NCI-H1092 (cell line): ENCODE measurements at regions not wholly inside any gene's neighbourhood (a gene's known extent, or its start where the extent isn't known, plus 50 kb on each side); places are given as distances from the start of the nearest gene placed in this dataset.

Experiments
- DNase-seq: peaks from one replicate; lab custom pipeline; 2025; lab: John Stamatoyannopoulos, UW

GRCh38 chr1:188877668-188878067, 1600.0 kb downstream of the BRINP3 start:
- DNase-seq: no peak

GRCh38 chr1:188888386-188888785, 1589.3 kb downstream of the BRINP3 start:
- DNase-seq: no peak

GRCh38 chr1:188889166-188889565, 1588.5 kb downstream of the BRINP3 start:
- DNase-seq: no peak

DNA sequence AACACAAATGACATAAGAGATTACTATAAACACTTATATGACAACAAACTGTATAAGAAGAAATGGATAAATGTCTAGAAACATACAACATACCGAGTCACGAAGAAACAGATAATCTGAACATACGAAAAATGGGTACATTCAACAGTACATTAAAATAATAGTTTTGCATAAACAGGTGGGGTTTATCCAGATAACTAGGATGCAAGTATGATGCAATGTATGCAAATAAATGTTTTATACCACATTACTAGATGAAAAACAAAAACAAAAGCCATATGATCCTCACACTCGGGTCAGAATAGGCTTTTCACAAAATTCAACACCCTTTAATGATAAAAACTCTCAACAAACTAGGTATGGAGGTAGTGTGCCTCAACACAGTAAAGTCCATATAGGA, 1585.7 kb downstream of the BRINP3 start:
- no peak for DNase-seq

GRCh38 chr1:188895611-188896010, 1582.1 kb downstream of the BRINP3 start:
- DNase-seq: no peak

DNA sequence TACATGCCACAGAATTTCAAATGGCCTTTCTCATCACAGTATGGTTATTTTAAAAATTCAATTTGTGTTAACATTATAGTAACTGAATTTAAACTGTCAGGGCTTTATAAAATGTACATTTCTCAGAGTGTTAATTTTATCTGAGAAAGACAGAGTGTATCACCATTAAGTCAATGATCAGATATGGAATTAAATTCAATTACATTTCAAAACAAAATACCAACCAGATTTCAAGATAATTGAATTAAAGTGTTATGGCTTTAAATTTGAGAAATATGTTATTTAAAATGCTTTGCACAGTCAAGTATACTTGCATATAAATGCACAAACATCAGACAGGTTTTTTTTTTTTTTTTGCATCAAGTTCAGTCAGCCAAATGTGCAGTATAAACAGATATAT, 1574.4 kb downstream of the BRINP3 start:
- no peak for DNase-seq

GRCh38 chr1:188904201-188904600, 1573.5 kb downstream of the BRINP3 start:
- DNase-seq: no peak

- no peak for DNase-seq
These were observed 1570.6 kb downstream of the BRINP3 start for GRCh38 chr1:188906921-188907641.

GRCh38 chr1:188930382-188930781, 1547.3 kb downstream of the BRINP3 start:
- no peak for DNase-seq

- DNase-seq: no peak
These were observed 1546.2 kb downstream of the BRINP3 start for GRCh38 chr1:188931506-188931905.

GRCh38 chr1:188937965-188938551, 1539.6 kb downstream of the BRINP3 start:
- DNase-seq: no peak

GRCh38 chr1:188941986-188942385, 1535.7 kb downstream of the BRINP3 start:
- no peak for DNase-seq

GRCh38 chr1:188949701-188950100, 1528.0 kb downstream of the BRINP3 start:
- no peak for DNase-seq

DNA sequence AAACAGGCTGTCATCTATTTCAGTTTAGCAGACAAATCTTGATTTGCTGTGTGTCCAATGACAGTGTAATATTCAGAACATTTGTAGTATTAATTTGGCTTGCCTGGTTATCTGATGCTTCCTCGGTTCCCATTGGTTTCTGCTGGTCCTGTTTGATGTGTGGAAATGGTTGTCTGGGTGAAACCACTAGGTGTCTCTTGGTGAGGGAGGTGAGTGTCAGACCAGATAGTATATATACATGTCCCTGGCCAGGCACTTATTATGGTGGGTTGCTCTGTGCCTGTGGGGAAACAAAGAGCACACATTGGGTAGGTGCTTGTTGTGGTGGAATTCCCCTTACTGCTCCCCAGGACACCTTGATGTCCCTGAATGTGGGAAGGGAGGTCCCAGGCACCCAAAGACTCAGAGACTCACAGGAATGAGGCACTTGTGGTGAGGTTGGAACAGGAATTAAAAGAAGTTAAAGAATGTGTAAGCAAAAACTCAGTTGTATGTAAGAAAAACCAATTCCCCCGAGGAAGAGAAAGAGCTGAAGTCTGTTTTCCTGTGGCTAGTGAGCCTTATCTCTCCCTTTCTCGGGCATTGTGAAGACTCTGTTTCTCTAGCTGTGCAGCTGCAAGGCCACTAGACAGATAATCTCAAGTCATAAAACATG, 1519.1 kb downstream of the BRINP3 start:
- no peak for DNase-seq

DNA sequence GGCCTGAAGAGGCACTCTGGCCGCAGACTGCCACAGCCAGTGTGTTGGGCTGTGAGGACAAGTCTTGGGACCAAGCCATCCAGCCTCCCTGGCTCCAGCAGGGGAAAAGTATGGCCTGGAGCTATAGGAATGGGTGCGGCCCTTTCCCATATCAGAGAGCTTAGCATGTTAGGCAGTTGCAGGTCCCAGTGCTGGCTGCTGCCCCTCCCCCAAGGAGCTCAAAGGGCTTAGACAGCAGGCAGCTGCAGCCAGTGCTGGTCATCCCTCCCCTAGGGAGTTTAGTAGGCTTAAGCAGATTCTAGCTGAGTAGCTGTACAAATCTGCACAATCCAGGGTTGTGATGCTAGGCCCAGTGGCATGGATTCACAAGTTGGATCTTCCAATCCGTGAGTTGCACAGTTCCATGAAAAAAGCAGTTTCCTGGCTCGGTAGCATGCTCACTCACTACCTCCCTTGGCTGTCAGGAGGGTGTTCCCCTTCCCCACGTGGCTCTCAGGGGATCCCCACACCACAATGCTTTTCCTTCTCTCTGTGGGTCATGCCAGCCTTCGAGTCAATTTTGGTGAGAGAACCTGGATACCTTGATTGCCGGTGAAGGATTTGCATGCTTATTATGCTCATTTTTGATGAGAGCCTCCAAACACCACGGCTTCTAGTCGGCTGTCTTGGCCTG, 1490.8 kb downstream of the BRINP3 start:
- DNase-seq: no peak

DNA sequence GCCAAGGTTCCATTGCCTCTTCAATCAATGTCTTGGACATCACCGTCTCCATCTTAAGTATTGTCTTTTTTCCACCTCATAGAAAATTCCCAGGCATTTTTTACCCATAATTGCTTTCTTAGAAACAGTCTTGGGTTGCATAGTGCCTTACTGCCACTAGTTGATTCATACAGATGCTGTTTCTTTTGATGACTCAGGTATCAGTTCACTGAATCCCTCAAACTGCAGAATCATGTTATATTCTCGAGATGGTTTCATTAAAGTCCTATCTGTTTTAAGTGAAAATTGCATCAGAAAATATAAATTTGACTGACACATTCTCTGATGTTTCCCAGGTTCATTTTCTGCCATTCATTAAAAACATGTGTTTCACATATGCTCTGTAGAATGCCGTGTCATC, 1489.1 kb downstream of the BRINP3 start:
- DNase-seq: no peak

GRCh38 chr1:188991221-188991930, 1486.3 kb downstream of the BRINP3 start:
- no peak for DNase-seq

- no peak for DNase-seq
These were observed 1469.8 kb downstream of the BRINP3 start for GRCh38 chr1:189007824-189008223.

- no peak for DNase-seq
These were observed 1456.1 kb downstream of the BRINP3 start for GRCh38 chr1:189021577-189021976.

- no peak for DNase-seq
These were observed 1455.6 kb downstream of the BRINP3 start for GRCh38 chr1:189022015-189022414.

- DNase-seq: no peak
These were observed 1450.2 kb downstream of the BRINP3 start for GRCh38 chr1:189027512-189027911.

DNA sequence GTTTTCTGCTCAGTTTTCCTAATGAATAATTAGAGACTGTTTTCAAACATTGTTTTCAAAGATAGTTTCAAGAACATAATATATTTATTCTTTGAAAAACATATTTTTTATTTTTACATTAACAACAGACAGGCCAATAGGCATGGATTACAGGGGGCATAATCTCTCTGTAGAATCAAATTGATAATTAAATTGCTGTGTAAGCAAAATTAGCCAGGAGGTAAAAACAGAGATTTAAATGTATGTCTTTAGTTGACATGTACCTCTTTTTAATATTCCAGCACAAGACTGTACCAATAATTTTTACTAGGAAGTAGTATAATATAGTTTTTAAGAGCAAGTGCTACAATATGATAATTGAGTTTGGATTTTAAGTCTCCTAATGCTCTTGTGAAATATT, 1444.5 kb downstream of the BRINP3 start:
- DNase-seq: no peak
